ENCODE measurements at regions not wholly inside any gene's neighbourhood (a gene's known extent, or its start where the extent isn't known, plus 50 kb on each side); places are given as distances from the start of the nearest gene placed in this dataset.

GRCh38 chr2:205905576-205905975, 180.4 kb downstream of the INO80D start:
- TF ChIP-seq, protein P1, sequence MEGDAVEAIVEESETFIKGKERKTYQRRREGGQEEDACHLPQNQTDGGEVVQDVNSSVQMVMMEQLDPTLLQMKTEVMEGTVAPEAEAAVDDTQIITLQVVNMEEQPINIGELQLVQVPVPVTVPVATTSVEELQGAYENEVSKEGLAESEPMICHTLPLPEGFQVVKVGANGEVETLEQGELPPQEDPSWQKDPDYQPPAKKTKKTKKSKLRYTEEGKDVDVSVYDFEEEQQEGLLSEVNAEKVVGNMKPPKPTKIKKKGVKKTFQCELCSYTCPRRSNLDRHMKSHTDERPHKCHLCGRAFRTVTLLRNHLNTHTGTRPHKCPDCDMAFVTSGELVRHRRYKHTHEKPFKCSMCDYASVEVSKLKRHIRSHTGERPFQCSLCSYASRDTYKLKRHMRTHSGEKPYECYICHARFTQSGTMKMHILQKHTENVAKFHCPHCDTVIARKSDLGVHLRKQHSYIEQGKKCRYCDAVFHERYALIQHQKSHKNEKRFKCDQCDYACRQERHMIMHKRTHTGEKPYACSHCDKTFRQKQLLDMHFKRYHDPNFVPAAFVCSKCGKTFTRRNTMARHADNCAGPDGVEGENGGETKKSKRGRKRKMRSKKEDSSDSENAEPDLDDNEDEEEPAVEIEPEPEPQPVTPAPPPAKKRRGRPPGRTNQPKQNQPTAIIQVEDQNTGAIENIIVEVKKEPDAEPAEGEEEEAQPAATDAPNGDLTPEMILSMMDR (IDR thresholded peaks at IDR 0.05): no peak
- no peak for TF ChIP-seq EZH2phosphoT487 (IDR thresholded peaks at IDR 0.05)
